Effector CD4-positive, alpha-beta T cell (primary cell): ENCODE measurements at regions not wholly inside any gene's neighbourhood (a gene's known extent, or its start where the extent isn't known, plus 50 kb on each side); places are given as distances from the start of the nearest gene placed in this dataset.
"Not testable (repeated sequence)": the region's sequence is repeated elsewhere in the genome, so short reads cannot be mapped to it uniquely, and the experiment has no call there.

Experiments used
- DNase-seq: peaks from one replicate; pipeline ENCODE4 v3.0.0-alpha.2; 2020

DNA sequence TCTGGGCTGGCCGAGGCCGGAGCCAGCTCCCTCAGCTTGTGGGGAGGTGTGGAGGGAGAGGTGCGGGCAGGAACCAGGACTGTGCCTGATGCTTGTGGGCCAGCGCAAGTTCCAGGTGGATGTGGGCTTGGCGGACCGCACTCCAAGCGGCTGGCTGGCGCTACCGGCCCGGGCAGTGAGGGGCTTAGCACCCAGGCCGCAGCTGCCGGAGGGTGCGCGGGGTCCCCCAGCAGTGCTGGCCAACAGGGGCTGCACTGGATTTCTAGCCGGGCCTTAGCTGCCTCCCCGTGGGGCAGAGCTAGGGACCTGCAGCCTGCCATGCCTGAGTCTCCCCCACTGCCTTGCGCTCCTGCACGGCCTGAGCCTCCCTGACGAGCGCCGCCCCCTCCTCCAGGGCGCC, 242.8 kb downstream of the CCSER2 start:
- no peak for DNase-seq

DNA sequence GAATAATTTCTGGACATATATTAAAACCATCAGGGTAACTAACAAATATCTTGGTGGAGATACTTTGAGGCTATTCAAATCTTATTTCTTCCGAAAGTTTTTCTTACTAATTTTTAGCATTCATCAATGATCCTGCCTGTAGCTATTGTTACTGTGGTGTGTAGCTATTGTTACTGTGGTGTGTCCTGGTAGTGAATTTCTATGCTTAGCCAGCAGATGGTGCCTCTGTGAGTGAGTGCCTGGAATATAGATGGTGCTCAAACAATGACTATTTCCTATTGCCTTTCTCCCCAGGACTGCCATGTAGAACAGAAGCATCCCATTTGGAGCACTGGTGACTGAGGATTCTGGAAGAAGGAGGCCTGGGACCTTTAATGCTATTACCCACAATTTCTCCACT, 245.7 kb downstream of the CCSER2 start:
- DNase-seq = no peak

DNA sequence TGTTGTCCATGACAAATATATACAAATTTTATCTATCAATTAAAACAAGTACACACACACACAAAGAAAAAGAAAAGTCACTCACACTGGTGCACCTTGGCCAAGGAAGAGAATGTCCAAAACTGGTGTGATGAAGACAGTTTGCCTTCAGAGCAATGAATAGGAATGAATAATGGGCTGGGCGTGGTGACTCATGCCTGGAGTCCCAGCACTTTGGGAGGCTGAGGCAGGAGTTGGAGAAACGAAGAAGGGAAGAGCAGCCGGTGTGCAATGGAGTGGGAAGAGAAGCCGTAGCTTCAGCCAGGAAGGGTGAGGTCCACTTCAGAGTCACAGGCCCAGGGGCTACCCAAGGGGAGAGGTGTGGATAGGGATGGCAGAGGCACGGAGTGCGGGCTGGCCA, 253.6 kb downstream of the CCSER2 start:
- no peak for DNase-seq

DNA sequence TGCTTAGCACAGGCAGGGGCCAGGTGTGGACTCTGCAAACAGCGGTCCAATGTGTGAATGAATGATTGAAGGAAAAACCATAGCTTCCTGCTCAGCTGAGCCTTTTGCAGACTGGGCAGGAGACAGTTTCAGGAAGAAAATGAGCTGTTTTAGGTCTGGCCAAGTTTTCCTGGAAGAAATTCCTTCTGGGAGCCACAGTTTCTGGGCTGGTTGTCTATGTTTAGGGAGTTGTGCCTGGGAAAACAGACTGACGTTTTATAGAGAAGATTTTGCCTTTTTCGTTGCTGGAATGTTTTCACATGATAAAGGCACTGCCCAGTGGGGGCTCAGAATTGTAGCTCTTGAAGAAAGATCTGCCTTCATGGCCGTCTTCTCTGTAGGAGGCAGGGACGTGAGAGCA, 255.1 kb downstream of the CCSER2 start:
- no peak for DNase-seq

DNA sequence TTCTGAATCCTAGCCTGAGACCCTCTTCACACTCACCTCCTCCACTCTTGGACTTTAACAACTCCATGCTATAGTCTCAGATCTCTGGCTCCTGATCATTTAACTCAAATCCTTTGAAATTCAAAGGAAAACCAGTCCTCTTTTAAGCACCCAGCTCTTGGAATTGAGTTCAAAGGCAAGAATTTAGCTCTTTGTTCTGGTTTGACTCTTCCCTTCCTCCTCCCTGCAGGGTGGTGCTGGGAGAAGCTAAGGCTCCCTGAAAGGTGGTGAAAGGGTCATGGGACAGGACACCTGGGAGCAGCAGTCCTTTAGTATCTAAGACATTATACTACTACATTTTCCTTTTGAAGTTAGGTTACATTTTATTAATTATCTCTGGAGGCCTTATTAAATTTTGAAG, 259.4 kb downstream of the CCSER2 start:
- DNase-seq = no peak

DNA sequence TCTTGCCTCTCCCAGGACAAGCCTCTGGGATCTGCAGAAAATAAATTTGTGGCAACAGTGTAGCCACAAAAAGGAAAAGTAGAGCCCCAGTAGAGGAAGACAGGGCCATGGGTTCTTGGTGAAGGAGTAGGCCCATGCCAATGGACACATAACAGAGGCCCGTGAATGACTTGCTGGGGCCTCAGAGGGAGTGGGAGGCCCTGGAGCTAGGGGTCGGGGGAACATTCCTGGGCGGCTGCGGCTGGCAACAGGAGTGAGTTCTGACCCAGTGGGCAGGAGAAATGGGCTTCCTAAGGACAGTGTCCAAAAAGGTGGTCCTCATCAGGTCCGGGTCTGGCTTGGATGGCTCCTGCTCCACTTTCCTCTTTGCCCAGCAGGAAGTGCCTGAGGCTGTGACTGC, 260.0 kb downstream of the CCSER2 start:
- DNase-seq = no peak

DNA sequence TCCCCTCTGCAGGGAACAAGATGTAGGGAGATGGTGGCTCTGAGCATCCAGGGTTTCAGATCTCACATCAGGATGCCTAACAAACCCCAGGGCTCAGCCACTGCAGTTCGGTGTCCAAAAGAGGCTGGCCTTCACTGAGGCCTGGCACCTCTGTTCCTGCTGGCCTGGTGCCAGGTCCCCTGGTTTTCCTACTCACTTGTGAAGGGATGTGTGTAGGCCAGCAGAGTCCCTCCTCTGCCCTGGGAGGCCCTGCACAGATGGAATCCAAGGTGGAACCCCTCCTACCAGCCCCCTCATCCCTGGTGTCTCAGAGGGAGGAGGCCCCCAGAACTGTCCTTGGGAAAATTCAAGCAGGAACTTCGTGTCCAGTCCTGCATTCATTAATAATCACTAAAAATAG, 260.6 kb downstream of the CCSER2 start:
- no peak for DNase-seq

DNA sequence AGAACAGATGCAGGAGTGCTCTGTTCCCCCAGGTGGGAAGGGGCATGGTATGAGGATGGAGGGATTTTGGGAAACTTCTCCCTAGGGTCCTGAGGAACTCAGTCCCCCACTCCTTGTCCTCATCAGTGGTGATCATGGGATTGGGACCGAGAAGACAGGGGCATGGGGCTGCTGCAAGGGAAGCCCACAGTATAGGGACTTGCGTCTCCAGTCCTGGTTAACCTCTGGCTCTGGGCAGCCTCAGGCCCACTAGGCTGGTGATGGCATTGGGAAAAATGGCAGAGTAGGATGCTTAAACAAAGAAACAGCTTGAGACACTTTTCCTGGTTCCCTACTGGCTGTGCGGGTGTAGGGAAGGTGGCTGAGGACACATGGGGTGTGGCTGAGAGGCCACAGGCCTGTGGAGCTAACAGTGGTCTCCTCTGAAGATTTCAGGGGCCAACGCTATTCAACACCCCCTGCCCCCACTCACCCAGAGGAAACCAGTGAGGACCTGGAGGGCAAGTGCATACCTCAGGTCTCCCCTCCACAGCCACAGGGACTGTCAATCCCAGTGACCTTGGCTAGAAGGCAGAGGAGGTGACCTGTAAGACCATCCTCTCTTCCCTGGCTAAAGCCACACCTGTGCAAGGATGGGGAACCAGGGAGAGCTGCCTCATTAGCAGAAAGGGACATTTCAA, 261.3 kb downstream of the CCSER2 start:
- no peak for DNase-seq

DNA sequence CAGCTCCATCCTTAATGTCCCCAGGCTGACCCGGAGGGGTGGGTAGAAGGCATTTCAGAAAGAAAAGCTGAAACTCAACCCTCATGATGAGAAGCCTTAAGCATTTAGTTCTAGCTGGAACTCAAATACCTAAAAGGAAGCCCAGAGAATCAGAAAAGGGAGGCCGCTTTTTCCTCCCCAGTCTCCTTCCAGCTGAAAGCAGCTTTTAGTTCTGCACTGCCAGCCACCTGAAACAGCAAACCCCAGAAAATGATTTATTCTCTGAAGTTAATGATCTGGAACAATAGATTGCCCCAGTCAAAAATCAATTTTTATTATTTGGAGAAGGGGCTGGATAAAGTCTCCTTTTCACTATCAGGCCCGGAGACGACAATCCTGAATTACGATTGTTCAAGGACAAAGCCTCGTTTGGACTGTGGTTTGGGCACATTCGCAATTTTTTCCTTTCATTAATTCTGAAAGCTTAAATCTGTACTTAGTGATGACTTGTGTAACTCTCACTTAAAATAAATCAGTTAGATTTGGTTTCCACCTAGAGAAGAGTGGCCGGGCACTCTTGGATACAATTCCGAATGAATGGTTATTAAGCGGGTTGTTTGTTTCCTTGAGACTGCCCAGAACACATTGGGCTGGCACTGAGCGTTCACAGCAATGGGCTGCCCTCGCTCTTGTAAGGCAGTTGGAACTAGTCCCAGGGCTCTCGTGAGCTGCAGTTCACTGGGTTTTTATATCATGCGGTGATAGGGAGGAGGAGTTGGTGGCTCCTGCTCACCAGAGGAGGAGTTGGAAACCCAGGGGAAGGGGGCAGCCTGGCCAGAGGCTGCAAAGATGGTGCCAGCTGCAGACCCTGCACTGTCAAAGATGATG, 262.2 kb downstream of the CCSER2 start:
- no peak for DNase-seq

DNA sequence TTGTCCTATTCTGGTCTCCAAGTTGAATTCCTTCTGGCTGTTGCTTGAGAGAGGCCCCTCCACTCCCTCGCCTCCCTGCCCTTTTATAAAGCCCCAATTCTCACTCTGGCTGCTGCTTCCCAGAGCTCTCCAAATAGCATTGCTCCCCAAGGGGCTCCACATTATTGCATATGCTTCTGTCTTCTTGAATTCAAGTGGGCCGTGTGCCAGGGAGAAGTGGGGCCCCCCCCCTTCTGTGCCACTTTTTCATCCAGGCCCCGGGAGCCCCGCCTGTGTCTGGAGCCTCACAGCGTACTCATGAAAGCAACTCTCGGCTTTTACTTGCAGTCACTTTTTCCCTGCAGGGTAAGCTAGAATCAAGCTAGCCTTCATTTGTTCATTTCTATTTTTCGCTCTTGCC, 265.1 kb downstream of the CCSER2 start:
- DNase-seq = no peak

DNA sequence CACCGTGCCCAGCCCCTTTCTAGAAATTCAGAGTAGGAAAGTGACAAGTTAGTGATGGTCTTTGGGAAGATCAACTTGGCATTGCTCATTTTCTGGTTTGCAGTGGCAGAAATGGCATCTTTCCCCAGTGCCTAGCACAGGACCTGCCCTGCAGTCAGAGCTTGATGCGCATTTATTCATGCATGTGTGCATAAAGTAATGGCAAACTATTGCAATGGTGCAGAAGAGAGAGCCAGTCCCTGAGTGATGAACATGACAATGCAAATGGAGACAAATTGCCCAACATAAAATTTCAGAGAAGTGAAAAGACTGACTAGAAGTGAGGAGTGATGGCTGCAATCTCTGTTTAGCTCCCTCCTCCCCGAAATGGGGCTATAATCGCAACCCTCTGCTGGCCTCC, 268.2 kb downstream of the CCSER2 start:
- DNase-seq = no peak

DNA sequence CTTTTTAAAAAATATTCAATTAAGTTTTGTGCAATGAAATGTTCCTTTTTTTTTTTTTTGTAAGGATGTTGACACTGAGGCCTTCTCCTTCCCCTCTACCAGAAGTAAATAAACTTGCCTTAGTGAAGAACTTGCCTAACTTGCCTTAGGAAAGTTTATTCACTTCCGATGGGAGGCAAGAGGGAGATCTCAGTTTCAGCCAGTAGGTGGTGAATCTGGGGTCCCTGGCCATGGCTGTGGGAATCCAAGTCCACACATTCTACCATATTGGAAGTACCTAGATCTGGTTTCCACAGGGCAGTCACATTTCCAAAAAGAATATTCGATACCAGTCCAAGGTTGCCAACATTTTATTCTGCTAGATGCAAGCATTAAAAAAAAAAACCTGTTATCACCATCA, 270.9 kb downstream of the CCSER2 start:
- no peak for DNase-seq

DNA sequence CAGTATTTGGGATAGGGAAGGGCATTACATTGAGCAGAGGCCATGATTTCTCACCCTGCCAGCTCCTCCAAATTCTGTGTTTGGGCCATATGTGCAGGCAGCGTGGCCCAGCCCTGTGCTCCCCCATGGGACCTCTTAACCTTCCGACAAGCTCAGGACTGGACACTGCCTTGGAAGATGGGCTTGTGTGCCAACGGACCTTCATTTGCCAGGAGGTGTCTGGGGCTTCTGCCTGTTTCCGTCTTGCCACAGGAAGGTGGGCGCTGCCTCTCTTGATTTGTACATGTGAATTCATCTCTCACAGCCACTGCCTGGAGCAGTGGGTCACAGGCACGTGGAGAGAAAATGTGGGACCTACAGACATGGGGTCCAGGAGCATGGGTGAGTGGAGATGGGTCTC, 272.6 kb downstream of the CCSER2 start:
- no peak for DNase-seq

DNA sequence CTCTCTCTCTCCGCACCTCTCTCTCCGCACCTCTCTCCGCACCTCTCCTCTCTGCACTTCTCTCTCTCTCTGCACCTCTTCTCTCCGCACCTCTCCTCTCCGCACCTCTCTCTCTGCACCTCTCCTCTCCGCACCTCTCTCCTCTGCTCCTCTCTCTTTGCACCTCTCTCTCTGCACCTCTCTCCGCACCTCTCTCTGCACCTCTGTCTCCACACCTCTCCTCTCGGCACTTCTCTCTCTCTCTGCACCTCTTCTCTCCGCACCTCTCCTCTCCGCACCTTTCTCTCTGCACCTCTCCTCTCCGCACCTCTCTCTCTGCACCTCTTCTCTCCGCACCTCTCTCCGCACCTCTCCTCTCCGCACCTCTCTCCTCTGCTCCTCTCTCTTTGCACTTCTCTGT, 274.2 kb downstream of the CCSER2 start:
- DNase-seq = not testable (repeated sequence)

DNA sequence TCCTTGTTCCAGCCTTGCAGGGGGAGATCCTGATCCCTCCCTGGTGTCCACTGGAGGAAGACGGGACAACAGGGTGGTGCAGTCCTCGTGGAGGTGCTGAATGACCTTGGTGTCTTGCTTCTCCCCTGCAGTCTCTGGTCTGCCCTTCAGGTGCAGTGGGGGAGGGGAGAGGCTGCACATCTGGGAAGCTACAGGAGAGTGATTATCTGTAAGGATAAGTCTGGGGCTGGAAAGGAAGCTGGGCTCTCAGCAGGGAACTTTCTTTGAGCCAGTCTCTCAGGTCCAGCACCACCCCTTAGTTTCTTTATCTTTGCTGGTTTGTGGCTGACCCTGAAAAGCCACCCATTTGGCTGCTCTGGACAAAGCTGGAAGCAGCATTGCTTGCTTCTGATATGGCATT, 275.6 kb downstream of the CCSER2 start:
- DNase-seq = no peak

DNA sequence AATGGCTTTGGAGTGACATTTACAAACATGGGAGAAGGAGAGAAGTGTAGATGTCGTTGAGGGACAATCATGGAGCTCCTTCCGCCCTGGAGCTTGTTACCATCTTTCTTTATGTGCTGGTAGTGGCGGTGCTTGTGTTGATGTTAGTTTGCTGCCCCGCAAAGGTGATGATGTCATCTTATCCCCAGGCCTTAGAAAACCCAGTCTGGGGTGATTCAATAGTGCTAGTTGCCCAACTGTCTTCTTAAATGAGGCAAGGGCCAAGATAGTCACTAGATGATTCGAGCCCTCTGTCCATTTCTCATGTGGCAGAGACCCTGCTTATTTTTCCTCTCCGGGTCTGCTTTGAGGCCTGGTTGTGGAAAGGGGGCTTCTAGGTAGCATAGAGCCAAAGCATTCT, 277.4 kb downstream of the CCSER2 start:
- no peak for DNase-seq

DNA sequence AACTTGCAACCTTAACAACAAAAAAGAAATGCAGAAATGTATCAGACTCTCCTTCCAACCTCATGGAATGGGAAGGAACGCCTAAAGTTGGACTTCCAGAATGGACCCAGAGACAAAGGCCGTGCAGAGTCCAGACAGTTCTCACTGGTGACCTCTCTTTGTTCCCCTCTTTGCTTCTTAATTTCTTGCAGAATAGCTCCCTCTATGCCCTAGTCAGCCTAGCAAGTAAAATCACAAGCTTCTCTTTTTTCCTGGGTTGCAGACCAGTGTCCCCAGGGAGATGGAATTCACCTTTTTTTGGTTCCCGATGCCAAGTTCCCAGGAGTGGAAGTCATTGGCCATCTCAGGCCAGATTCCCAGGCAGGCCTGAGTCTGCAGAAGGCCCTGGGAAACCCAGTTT, 278.0 kb downstream of the CCSER2 start:
- no peak for DNase-seq

DNA sequence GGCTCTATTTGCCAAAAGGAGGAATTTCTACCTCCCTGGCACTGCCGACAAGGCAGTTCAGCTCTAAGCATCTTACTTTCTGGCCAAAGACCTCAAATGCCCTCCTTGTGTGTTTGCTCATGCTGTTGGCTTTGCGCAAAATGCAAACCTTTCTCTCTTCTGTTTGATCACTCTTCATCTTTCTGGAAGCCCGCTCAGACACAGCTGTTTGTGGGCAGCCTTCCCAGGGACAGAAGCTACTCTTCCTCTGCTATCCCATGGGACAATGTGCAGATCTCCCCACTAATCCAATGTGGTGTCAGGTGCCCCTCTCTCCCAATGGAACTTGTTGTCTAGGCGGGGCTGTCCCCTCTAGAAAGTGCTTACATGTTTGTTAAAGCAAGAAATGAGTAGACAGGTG, 278.7 kb downstream of the CCSER2 start:
- no peak for DNase-seq

DNA sequence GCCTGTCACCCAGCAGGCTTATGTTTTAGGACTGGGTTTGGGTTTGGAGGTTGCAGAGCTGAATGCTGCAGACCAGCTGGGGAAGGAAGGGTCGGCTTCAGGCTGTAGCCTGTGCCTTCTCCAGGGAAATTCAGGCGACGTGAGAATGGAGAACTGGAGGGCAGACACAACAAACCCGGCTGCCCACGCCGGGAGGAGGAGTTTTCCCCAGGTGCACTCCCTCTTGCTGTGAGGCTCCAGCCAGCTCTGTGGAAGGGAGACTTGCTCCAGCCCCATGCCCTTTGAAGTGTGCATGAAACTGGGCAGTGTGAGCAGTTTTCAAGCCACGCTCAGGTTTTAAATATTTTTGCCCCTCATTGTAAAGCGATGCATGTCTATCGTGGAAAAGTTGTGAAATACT, 279.1 kb downstream of the CCSER2 start:
- no peak for DNase-seq

DNA sequence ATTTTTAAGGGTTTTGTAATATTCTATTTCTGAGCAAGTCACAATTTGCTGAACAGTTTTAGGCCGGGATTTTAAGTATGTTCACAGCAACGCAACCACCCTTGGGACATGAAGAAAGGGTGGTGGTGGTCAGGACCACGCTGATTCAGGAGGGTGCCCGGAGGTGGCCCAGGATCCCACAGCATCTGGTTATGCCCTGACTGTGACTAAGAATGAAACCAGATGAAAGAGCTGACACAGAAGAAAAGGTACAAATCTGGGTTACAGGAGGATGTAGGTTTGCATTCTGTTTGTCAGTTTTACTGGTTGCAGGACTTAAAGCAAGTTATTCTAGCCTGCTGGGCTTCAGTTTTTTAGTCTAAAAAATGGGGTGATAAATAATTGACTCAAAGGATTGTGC, 279.7 kb downstream of the CCSER2 start:
- no peak for DNase-seq

DNA sequence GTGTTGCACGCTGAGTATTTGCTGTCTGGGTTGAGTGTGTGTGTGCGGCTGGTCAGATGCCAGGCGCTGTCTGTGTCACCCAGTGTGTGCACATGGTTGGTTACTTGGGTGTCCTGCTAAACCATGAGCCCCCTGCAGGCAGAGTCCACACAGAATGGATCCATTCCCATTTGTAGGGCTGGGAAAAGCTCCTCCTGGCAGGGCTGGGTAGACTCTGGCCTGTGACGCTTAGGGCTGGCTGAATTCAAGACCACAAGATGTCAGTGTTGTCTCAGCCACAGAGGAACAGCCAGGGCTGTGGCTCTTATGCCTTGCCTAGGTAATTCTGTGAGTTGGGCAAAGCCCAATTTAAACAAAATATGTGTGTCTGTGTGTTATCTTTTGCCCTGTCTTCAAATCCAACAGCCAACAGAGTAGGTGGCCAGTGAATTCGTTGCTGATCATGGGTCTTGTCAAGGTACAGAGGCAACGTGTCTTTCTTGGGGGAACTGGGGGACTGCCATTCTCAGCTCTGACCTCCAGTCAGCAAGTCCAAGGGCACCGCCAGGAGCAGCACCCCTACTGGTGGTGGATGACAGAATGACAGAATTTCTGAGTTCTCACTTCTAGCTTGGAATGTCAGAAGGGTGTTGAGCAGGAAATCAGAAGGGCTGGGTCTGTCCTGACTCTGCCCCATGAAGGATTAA, 285.1 kb downstream of the CCSER2 start:
- DNase-seq = no peak

DNA sequence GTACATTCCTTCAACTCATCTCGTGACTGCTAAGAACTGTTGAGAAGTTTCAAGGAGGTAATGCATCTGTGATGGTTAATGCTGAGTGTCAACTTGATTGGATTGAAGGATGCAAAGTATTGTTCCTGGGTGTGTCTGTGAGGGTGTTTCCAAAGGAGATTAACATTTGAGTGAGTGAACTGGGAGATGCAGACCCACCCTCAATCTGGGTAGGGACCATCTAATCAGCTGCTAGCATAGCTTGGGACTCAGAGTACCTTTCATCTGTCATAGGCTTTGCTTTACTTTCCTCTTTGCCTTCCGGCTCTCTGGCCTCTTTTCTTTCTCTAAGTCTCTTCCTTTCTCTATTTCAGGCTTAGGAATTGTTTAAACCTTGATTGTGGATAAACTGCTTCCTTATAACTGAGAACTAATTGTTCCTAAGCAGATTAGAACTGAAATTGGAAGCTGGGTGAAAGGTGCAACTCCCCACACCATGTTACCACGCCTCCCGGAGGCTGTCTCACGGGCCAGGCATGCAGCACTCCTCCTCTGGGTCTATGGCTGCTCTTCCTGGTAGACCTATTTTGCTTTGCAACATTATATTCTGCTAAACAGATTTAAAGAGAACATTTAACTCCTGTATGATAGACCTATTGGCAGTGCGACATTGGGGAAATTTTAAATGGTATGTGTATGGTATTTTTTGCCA, 298.2 kb downstream of the CCSER2 start:
- no peak for DNase-seq

DNA sequence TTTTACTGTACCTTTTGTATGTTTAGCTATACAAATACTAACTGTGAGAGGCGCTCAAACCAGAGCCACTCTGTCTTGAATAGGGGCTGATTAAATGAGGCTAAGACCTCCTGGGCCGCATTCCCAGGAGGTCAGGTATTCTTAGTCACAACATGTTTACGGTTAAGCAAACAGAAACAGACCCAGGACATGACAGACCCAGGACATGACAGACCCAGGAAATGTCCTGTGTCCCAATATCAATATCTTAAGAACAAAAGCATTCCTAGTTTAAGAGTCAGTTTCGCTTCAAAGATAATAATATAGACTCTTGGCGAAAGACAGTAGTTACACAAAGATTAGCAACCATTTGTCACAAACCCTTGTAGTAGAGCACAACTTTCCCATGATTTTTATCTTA, 304.5 kb downstream of the CCSER2 start:
- DNase-seq = no peak
